ENCODE measurements at regions not wholly inside any gene's neighbourhood (a gene's known extent, or its start where the extent isn't known, plus 50 kb on each side); places are given as distances from the start of the nearest gene placed in this dataset.

GRCh38 chr2:181822097-181822496 lies 69.4 kb upstream of the ITPRID2 start:
- Histone ChIP-seq H3K27me3 (ENCODE audit: low read length) (no peaks in the 10 kb centered on the region), H2AFZ (ENCODE audit: low read depth, low read length, severe bottlenecking) (no peak overlapping the region), H4K20me1 (ENCODE audit: low read depth, low read length) (no peaks in the 10 kb centered on the region), H3K9me3 (ENCODE audit: insufficient read depth, low read length) (no peaks in the 10 kb centered on the region), H3K4me2 (ENCODE audit: low read depth, low read length, poor library complexity, severe bottlenecking) (no peak overlapping the region), H3K36me3 (ENCODE audit: low read length) (no peaks in the 10 kb centered on the region), H3K79me2 (ENCODE audit: insufficient read depth, low read length) (no peaks in the 10 kb centered on the region), H3K27ac (ENCODE audit: low read depth, low read length) (no peak overlapping the region), H3K4me3 (ENCODE audit: insufficient read depth, low read length, poor library complexity, severe bottlenecking) (no peak overlapping the region), H3K9ac (ENCODE audit: low read length) (no peak overlapping the region), H3K9me2 (replicated peaks; ENCODE audit: insufficient read depth, low read length) (no peaks in the 10 kb centered on the region), H3F3A (ENCODE audit: insufficient read depth) (no peaks in the 10 kb centered on the region)
- TF ChIP-seq EZH2phosphoT487 (conservative IDR thresholded peaks at IDR 0.05; ENCODE audit: low read length) (no peak), CTCF (IDR thresholded peaks at IDR 0.05; ENCODE audit: insufficient read depth, low read length, poor library complexity, severe bottlenecking) (no peak)

- no peaks in the 10 kb centered on the region for H3F3A ChIP-seq (ENCODE audit: insufficient read depth)
- no peak for TF ChIP-seq CTCF (IDR thresholded peaks at IDR 0.05; ENCODE audit: insufficient read depth, low read length, poor library complexity, severe bottlenecking)
- TF ChIP-seq EZH2phosphoT487 (conservative IDR thresholded peaks at IDR 0.05; ENCODE audit: low read length), result no peak
- H3K9me2 ChIP-seq (replicated peaks; ENCODE audit: insufficient read depth, low read length), result no peaks in the 10 kb centered on the region
- H3K4me2 ChIP-seq (ENCODE audit: low read depth, low read length, poor library complexity, severe bottlenecking), result no peak overlapping the region
- no peak overlapping the region for H3K9ac ChIP-seq (ENCODE audit: low read length)
- H3K9me3 ChIP-seq (ENCODE audit: insufficient read depth, low read length), result no peaks in the 10 kb centered on the region
- no peaks in the 10 kb centered on the region for H3K36me3 ChIP-seq (ENCODE audit: low read length)
- no peaks in the 10 kb centered on the region for H4K20me1 ChIP-seq (ENCODE audit: low read depth, low read length)
- H3K79me2 ChIP-seq (ENCODE audit: insufficient read depth, low read length), result no peaks in the 10 kb centered on the region
- no peak overlapping the region for H2AFZ ChIP-seq (ENCODE audit: low read depth, low read length, severe bottlenecking)
- H3K4me3 ChIP-seq (ENCODE audit: insufficient read depth, low read length, poor library complexity, severe bottlenecking), result no peak overlapping the region
- no peak overlapping the region for H3K27ac ChIP-seq (ENCODE audit: low read depth, low read length)
- H3K27me3 ChIP-seq (ENCODE audit: low read length), result no peaks in the 10 kb centered on the region
Measured at GRCh38 chr2:181823405-181823804, 68.1 kb upstream of the ITPRID2 start.

GRCh38 chr2:181828122-181828705 lies 63.3 kb upstream of the ITPRID2 start:
- Histone ChIP-seq H3K79me2 (ENCODE audit: insufficient read depth, low read length) (no peaks in the 10 kb centered on the region), H3K27me3 (ENCODE audit: low read length) (no peaks in the 10 kb centered on the region), H3K36me3 (ENCODE audit: low read length) (no peaks in the 10 kb centered on the region), H3K27ac (ENCODE audit: low read depth, low read length) (no peak overlapping the region), H3K9ac (ENCODE audit: low read length) (no peak overlapping the region), H4K20me1 (ENCODE audit: low read depth, low read length) (no peaks in the 10 kb centered on the region), H3K4me3 (ENCODE audit: insufficient read depth, low read length, poor library complexity, severe bottlenecking) (no peak overlapping the region), H3K9me2 (replicated peaks; ENCODE audit: insufficient read depth, low read length) (no peaks in the 10 kb centered on the region), H3K9me3 (ENCODE audit: insufficient read depth, low read length) (no peaks in the 10 kb centered on the region), H3K4me2 (ENCODE audit: low read depth, low read length, poor library complexity, severe bottlenecking) (no peak overlapping the region), H3F3A (ENCODE audit: insufficient read depth) (no peaks in the 10 kb centered on the region), H2AFZ (ENCODE audit: low read depth, low read length, severe bottlenecking) (no peak overlapping the region)
- TF ChIP-seq EZH2phosphoT487 (conservative IDR thresholded peaks at IDR 0.05; ENCODE audit: low read length), result no peak
- TF ChIP-seq CTCF (IDR thresholded peaks at IDR 0.05; ENCODE audit: insufficient read depth, low read length, poor library complexity, severe bottlenecking), result no peak

All from SU-DHL-6 (cell line).